ENCODE measurements at regions not wholly inside any gene's neighbourhood (a gene's known extent, or its start where the extent isn't known, plus 50 kb on each side); places are given as distances from the start of the nearest gene placed in this dataset.
"Not testable (repeated sequence)": the region's sequence is repeated elsewhere in the genome, so short reads cannot be mapped to it uniquely, and the experiment has no call there.

- no peak for DNase-seq (ENCODE audit: low read depth in 2 of 3, low spot score in 2 of 3)
Measured at GRCh38 chr6:27747637-27748036, 164.6 kb downstream of the OR2B2 start.

- not testable (repeated sequence) for DNase-seq (ENCODE audit: low read depth in 2 of 3, low spot score in 2 of 3)
Measured at GRCh38 chr6:27746860-27747259, 165.3 kb downstream of the OR2B2 start.

- DNase-seq (ENCODE audit: low read depth in 2 of 3, low spot score in 2 of 3) = no peak
Measured at GRCh38 chr6:27743787-27744186, 168.4 kb downstream of the OR2B2 start.

GRCh38 chr6:27742833-27743573 is 169.2 kb downstream of the OR2B2 start:
- no peak for DNase-seq (ENCODE audit: low read depth in 2 of 3, low spot score in 2 of 3)

GRCh38 chr6:27739902-27740301 is 172.3 kb downstream of the OR2B2 start:
- not testable (repeated sequence) for DNase-seq (ENCODE audit: low read depth in 2 of 3, low spot score in 2 of 3)

GRCh38 chr6:27736686-27737085 is 175.5 kb downstream of the OR2B2 start:
- DNase-seq (ENCODE audit: low read depth in 2 of 3, low spot score in 2 of 3) = no peak

- no peak for DNase-seq (ENCODE audit: low read depth in 2 of 3, low spot score in 2 of 3)
Measured at GRCh38 chr6:27728442-27728841, 183.8 kb downstream of the OR2B2 start.

GRCh38 chr6:27726619-27727023 is 185.6 kb downstream of the OR2B2 start:
- peak in 1 of 3 experiments; percentile 12 for DNase-seq (ENCODE audit: low read depth in 2 of 3, low spot score in 2 of 3)

GRCh38 chr6:27720607-27721580 is 191.3 kb downstream of the OR2B2 start:
- DNase-seq (ENCODE audit: low read depth in 2 of 3, low spot score in 2 of 3) = peak in 2 of 3 experiments; percentile 8 to 17

- not testable (repeated sequence) for DNase-seq (ENCODE audit: low read depth in 2 of 3, low spot score in 2 of 3)
Measured at GRCh38 chr6:27719039-27719438, 193.2 kb downstream of the OR2B2 start.

GRCh38 chr6:27706431-27706830 is 205.8 kb downstream of the OR2B2 start:
- DNase-seq (ENCODE audit: low read depth in 2 of 3, low spot score in 2 of 3) = no peak

GRCh38 chr6:27700337-27700736 is 211.9 kb downstream of the OR2B2 start:
- no peak for DNase-seq (ENCODE audit: low read depth in 2 of 3, low spot score in 2 of 3)

GRCh38 chr6:27694547-27694874 is 217.7 kb downstream of the OR2B2 start:
- no peak for DNase-seq (ENCODE audit: low read depth in 2 of 3, low spot score in 2 of 3)

- no peak for DNase-seq (ENCODE audit: low read depth in 2 of 3, low spot score in 2 of 3)
Measured at GRCh38 chr6:27693766-27694546, 218.2 kb downstream of the OR2B2 start.

GRCh38 chr6:27692133-27692532 is 219.2 kb upstream of the ZNF184 start:
- not testable (repeated sequence) for DNase-seq (ENCODE audit: low read depth in 2 of 3, low spot score in 2 of 3)

- DNase-seq (ENCODE audit: low read depth in 2 of 3, low spot score in 2 of 3) = peak; percentile 68 to 86 (median 82)
Measured at GRCh38 chr6:27688014-27688586, 215.2 kb upstream of the ZNF184 start.

- DNase-seq (ENCODE audit: low read depth in 2 of 3, low spot score in 2 of 3) = peak in 2 of 3 experiments; percentile 66 to 69
Measured at GRCh38 chr6:27687154-27688013, 214.5 kb upstream of the ZNF184 start.

- DNase-seq (ENCODE audit: low read depth in 2 of 3, low spot score in 2 of 3) = no peak
Measured at GRCh38 chr6:27685279-27685678, 212.4 kb upstream of the ZNF184 start.

- DNase-seq (ENCODE audit: low read depth in 2 of 3, low spot score in 2 of 3) = peak in 2 of 3 experiments; percentile 44 to 50
Measured at GRCh38 chr6:27684264-27685211, 211.6 kb upstream of the ZNF184 start.

Data from activated CD8-positive, alpha-beta memory T cell treated with anti-CD3 and anti-CD28 coated beads for 48 hours (primary cell).